Activated naive CD4-positive, alpha-beta T cell treated with anti-CD3 and anti-CD28 coated beads, Interleukin-2, amount 50 U/mL, for 72 hours (primary cell): ENCODE measurements at regions not wholly inside any gene's neighbourhood (a gene's known extent, or its start where the extent isn't known, plus 50 kb on each side); places are given as distances from the start of the nearest gene placed in this dataset.
A peak's percentile ranks its signal among the peaks of the same experiment; 100 is the strongest.
"Not testable (repeated sequence)": the region's sequence is repeated elsewhere in the genome, so short reads cannot be mapped to it uniquely, and the experiment has no call there.

Experiments
- ATAC-seq, 2 donors: fragments of 150-1000 bp; cut with Tn5 transposase; 2 replicates each; pipeline ENCODE4 v1.10.0; 2021; ENCODE audit warnings: mild to moderate bottlenecking in 2 of 2, moderate library complexity in 2 of 2
- DNase-seq, 2 donors: peaks; one replicate each; pipeline ENCODE4 v3.0.0; 2021 to 2022; ENCODE audit warnings: low spot score in 2 of 2
- H3K27ac Mint-ChIP-seq, 2 donors: one replicate each; pipeline ENCODE4 v1.8.0; 2022; ENCODE audit warnings: mild to moderate bottlenecking in 2 of 2, mixed read lengths in 2 of 2
- H3K36me3 Mint-ChIP-seq, 2 donors: one replicate each; pipeline ENCODE4 v1.8.0; 2022; ENCODE audit warnings: mixed read lengths in 2 of 2
- H3K9me3 Mint-ChIP-seq, 2 donors: one replicate each; pipeline ENCODE4 v1.8.0; 2022; ENCODE audit warnings: mixed read lengths in 2 of 2

- peaks cover 26% of the 10 kb centered on the region in 2 donors for H3K36me3 Mint-ChIP-seq
- not testable (repeated sequence) for DNase-seq, H3K27ac Mint-ChIP-seq, ATAC-seq
- peaks cover 29 to 32% of the 10 kb centered on the region in 2 donors for H3K9me3 Mint-ChIP-seq
These were observed 1533.5 kb upstream of the TPTE start for GRCh38 chr21:8987896-8988295.

GRCh38 chr21:8988696-8989095, 1532.7 kb upstream of the TPTE start:
- Mint-ChIP-seq H3K9me3 (peaks cover 37 to 40% of the 10 kb centered on the region in 2 donors), H3K27ac (no peak overlapping the region), H3K36me3 (peaks cover 34% of the 10 kb centered on the region in 2 donors)
- DNase-seq, result no peak
- ATAC-seq, result no peak

- peaks cover 37 to 41% of the 10 kb centered on the region in 2 donors for H3K9me3 Mint-ChIP-seq
- DNase-seq (no peak), ATAC-seq (peak in 1 of 2 donors; percentile 11)
- H3K36me3 Mint-ChIP-seq, result peaks cover 36 to 40% of the 10 kb centered on the region in 2 donors
- H3K27ac Mint-ChIP-seq, result no peak overlapping the region
These were observed 1532.1 kb upstream of the TPTE start for GRCh38 chr21:8989261-8989711.

GRCh38 chr21:8989721-8990325, 1531.6 kb upstream of the TPTE start:
- no peak for DNase-seq

GRCh38 chr21:8990326-8991087, 1530.9 kb upstream of the TPTE start:
- Mint-ChIP-seq H3K9me3 (peaks cover 37 to 41% of the 10 kb centered on the region in 2 donors), H3K27ac (peak overlapping the region in 1 of 2 donors; percentile 1), H3K36me3 (peaks cover 36 to 40% of the 10 kb centered on the region in 2 donors)
- DNase-seq, result no peak
- ATAC-seq, result peak; percentile 23 to 30

More at GRCh38 chr21:8989721-8990325, 1531.6 kb upstream of the TPTE start:
- Mint-ChIP-seq H3K27ac (no peak overlapping the region), H3K9me3 (peaks cover 37 to 41% of the 10 kb centered on the region in 2 donors), H3K36me3 (peaks cover 36 to 40% of the 10 kb centered on the region in 2 donors)
- peak; percentile 33 to 39 for ATAC-seq

- peaks cover 36 to 40% of the 10 kb centered on the region in 2 donors for H3K36me3 Mint-ChIP-seq
- peaks cover 37 to 41% of the 10 kb centered on the region in 2 donors for H3K9me3 Mint-ChIP-seq
- DNase-seq, result no peak
- ATAC-seq, result no peak
- peak overlapping the region in 1 of 2 donors; percentile 1 for H3K27ac Mint-ChIP-seq
These were observed 1530.1 kb upstream of the TPTE start for GRCh38 chr21:8991088-8991907.

- Mint-ChIP-seq H3K27ac (no peak overlapping the region), H3K36me3 (peaks cover 36 to 40% of the 10 kb centered on the region in 2 donors), H3K9me3 (peaks cover 40 to 44% of the 10 kb centered on the region in 2 donors)
- ATAC-seq (peak; percentile 11 to 21), DNase-seq (no peak)
These were observed 1529.3 kb upstream of the TPTE start for GRCh38 chr21:8991968-8992621.

- no peak for DNase-seq
- Mint-ChIP-seq H3K36me3 (peaks cover 36 to 40% of the 10 kb centered on the region in 2 donors), H3K9me3 (peaks cover 40 to 45% of the 10 kb centered on the region in 2 donors), H3K27ac (no peak overlapping the region)
- peak in 1 of 2 donors; percentile 15 for ATAC-seq
These were observed 1528.6 kb upstream of the TPTE start for GRCh38 chr21:8992731-8993174.

GRCh38 chr21:8993284-8993942, 1528.0 kb upstream of the TPTE start:
- H3K36me3 Mint-ChIP-seq, result peaks cover 36 to 40% of the 10 kb centered on the region in 2 donors
- no peak for DNase-seq
- H3K27ac Mint-ChIP-seq, result no peak overlapping the region
- ATAC-seq, result no peak
- H3K9me3 Mint-ChIP-seq, result peaks cover 40 to 44% of the 10 kb centered on the region in 2 donors

- peaks cover 36 to 40% of the 10 kb centered on the region in 2 donors for H3K36me3 Mint-ChIP-seq
- H3K27ac Mint-ChIP-seq, result no peak overlapping the region
- no peak for DNase-seq
- no peak for ATAC-seq
- peaks cover 38 to 39% of the 10 kb centered on the region in 2 donors for H3K9me3 Mint-ChIP-seq
These were observed 1527.3 kb upstream of the TPTE start for GRCh38 chr21:8993943-8994639.

GRCh38 chr21:8994640-8995511, 1526.5 kb upstream of the TPTE start:
- ATAC-seq (no peak), DNase-seq (no peak)
- H3K9me3 Mint-ChIP-seq, result peaks cover 42 to 43% of the 10 kb centered on the region in 2 donors
- peaks cover 36 to 40% of the 10 kb centered on the region in 2 donors for H3K36me3 Mint-ChIP-seq
- no peak overlapping the region for H3K27ac Mint-ChIP-seq

GRCh38 chr21:8996487-8996968, 1524.9 kb upstream of the TPTE start:
- Mint-ChIP-seq H3K9me3 (peaks cover 31 to 36% of the 10 kb centered on the region in 2 donors), H3K36me3 (peaks cover 32 to 37% of the 10 kb centered on the region in 2 donors)
- H3K27ac Mint-ChIP-seq, DNase-seq, ATAC-seq: not testable (repeated sequence)

GRCh38 chr21:8997011-8997440, 1524.4 kb upstream of the TPTE start:
- DNase-seq (no peak), ATAC-seq (no peak)
- Mint-ChIP-seq H3K27ac (no peak overlapping the region), H3K9me3 (peaks cover 26 to 34% of the 10 kb centered on the region in 2 donors), H3K36me3 (peaks cover 27 to 35% of the 10 kb centered on the region in 2 donors)
